ENCODE measurements at regions not wholly inside any gene's neighbourhood (a gene's known extent, or its start where the extent isn't known, plus 50 kb on each side); places are given as distances from the start of the nearest gene placed in this dataset.
A peak's percentile ranks its signal among the peaks of the same experiment; 100 is the strongest.

GRCh38 chr6:167699141-167699931 is 127.4 kb upstream of the AFDN start:
- Histone ChIP-seq H3K9me3 (no peaks in the 10 kb centered on the region), H3K36me3 (ENCODE audit: low read depth) (no peaks in the 10 kb centered on the region), H3K4me1 (ENCODE audit: low read depth) (peaks cover 9% of the 10 kb centered on the region), H3K4me3 (no peak overlapping the region)
- intact Hi-C loops (cut with DNase I, micrococcal nuclease): no loop called here
- peak; percentile 96 for ATAC-seq
- TF ChIP-seq CTCF (IDR thresholded peaks at IDR 0.05): no peak
- peak; percentile 70 to 86 (median 72) for DNase-seq

GRCh38 chr6:167700199-167700598 is 126.5 kb upstream of the AFDN start:
- H3K9me3 ChIP-seq: no peaks in the 10 kb centered on the region
- no peaks in the 10 kb centered on the region for H3K36me3 ChIP-seq (ENCODE audit: low read depth)
- peaks cover 9% of the 10 kb centered on the region for H3K4me1 ChIP-seq (ENCODE audit: low read depth)
- ATAC-seq (no peak), DNase-seq (no peak)
- H3K4me3 ChIP-seq: no peak overlapping the region
- intact Hi-C loops (cut with DNase I, micrococcal nuclease): no loop called here
- no peak for TF ChIP-seq CTCF (IDR thresholded peaks at IDR 0.05)

- Histone ChIP-seq H3K4me3 (no peak overlapping the region), H3K9me3 (no peaks in the 10 kb centered on the region), H3K36me3 (ENCODE audit: low read depth) (no peaks in the 10 kb centered on the region), H3K4me1 (ENCODE audit: low read depth) (peaks cover 9% of the 10 kb centered on the region)
- ATAC-seq (no peak), DNase-seq (no peak)
- intact Hi-C loops (cut with DNase I, micrococcal nuclease): no loop called here
- TF ChIP-seq CTCF (IDR thresholded peaks at IDR 0.05): no peak
Observed at GRCh38 chr6:167701010-167701409, 125.7 kb upstream of the AFDN start.

- Histone ChIP-seq H3K4me1 (ENCODE audit: low read depth) (peaks cover 9% of the 10 kb centered on the region), H3K4me3 (no peak overlapping the region), H3K9me3 (no peaks in the 10 kb centered on the region), H3K36me3 (ENCODE audit: low read depth) (no peaks in the 10 kb centered on the region)
- intact Hi-C loops (cut with DNase I, micrococcal nuclease): no loop called here
- ATAC-seq (peak; percentile 42), DNase-seq (no peak)
- no peak for TF ChIP-seq CTCF (IDR thresholded peaks at IDR 0.05)
Observed at GRCh38 chr6:167702241-167702827, 124.4 kb upstream of the AFDN start.

- H3K4me1 ChIP-seq (ENCODE audit: low read depth): peaks cover 9% of the 10 kb centered on the region
- no peak for TF ChIP-seq CTCF (IDR thresholded peaks at IDR 0.05)
- intact Hi-C loops (cut with DNase I, micrococcal nuclease): no loop called here
- no peak overlapping the region for H3K4me3 ChIP-seq
- no peaks in the 10 kb centered on the region for H3K36me3 ChIP-seq (ENCODE audit: low read depth)
- ATAC-seq (no peak), DNase-seq (no peak)
- H3K9me3 ChIP-seq: no peaks in the 10 kb centered on the region
Observed at GRCh38 chr6:167703347-167703746, 123.4 kb upstream of the AFDN start.
